HG02973 (cell line): ENCODE measurements at regions not wholly inside any gene's neighbourhood (a gene's known extent, or its start where the extent isn't known, plus 50 kb on each side); places are given as distances from the start of the nearest gene placed in this dataset.

Source experiments
- ATAC-seq: cut with Tn5 transposase; IDR thresholded peaks from one replicate; pipeline ENCODE4 v1.9.1; 2021; ENCODE audit warnings: moderate library complexity; ENCODE audit not compliant: unreplicated experiment

DNA sequence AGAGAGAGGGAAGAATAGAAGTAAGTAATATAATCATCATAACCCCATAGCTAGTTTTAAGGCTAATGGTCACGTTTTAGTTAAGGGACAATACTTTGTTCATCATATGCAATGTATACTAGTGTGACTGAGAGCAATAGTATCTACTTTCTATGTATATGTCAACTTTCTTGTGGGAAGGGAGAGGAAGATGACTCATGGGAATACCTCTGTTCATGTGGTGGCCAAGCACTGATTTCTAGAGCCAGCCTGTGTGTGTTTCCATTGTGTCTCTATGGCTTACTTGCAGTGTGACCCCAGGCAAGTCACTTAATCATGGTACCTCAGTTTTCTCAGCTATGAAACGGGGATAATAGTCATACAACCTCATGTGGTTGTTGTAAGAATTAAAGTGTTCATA is 639.6 kb downstream of the CETN3 start:
- no peak for ATAC-seq

DNA sequence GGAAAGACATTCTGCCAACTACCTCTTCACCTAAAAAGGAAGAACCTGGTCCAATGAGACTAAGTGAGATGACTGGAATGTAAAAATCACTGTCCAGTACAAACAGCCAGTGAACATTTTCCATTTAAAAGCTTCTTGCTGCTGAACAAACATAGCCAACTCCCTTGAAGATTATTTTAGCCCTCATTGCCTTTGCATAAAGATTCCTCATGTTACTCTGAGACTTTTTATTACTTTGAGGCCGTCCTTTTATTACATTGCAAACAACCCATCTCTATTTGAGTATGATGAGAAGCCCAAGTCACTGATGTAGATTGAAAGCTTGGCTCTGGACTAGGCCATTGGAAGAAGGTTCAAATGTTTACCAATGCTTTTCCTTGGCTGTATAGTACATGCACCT is 649.8 kb downstream of the CETN3 start:
- ATAC-seq = no peak

DNA sequence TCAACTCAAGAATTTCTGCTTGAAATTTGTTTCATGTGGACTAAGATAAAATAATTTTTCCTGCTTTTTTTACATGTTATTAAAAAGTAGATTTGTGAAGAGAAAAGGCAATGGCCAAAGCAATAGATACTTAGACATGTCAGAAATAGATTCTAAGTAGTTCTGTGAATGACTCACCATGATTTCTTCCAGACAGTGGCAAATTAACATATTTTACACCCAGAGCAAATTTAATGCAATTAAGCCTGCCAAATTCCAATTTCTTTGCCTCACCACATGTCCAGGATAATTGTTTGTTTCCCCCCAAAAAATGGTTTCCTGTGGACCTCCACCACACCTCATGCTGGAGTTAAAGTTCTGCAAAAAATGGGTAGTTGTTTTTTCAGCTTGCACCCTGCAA is 651.4 kb downstream of the CETN3 start:
- ATAC-seq = no peak

DNA sequence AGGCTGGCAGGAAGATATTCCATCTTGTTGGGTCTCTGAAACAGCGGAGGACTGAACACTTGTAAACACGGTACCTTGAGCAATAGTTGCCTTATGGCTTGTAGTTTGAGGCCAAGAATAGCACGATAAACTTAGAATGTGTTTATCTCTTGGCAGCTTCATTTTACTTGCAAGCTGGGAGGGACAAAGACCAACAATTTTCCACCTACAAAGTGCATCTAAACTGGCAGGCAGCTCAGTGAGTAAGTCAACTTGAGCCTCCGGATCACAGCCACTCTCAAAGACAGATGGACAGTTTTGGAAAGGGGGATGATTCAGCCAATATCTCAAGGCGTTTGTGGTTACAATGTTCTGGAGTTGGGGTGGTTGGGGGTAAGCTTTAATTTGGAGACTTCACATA is 652.6 kb downstream of the CETN3 start:
- ATAC-seq = no peak

DNA sequence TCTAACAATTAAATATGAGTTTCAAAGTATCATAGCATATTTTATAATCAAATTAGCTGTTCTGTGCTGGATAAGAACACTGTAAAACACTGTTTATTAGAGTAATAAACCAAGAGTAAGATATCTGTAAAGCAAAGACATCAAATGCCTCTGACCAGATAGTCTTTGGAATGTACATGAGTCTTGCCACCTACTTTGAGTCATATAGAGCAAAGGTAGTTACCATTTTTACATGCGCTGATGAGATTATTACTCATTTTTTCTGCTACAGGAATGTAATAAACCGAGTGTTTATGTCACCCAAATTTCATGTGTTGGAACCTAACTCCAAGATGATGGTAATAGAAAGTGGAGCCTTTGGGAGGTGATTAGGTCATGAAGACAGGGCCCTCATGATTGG is 654.5 kb downstream of the CETN3 start:
- ATAC-seq = no peak

DNA sequence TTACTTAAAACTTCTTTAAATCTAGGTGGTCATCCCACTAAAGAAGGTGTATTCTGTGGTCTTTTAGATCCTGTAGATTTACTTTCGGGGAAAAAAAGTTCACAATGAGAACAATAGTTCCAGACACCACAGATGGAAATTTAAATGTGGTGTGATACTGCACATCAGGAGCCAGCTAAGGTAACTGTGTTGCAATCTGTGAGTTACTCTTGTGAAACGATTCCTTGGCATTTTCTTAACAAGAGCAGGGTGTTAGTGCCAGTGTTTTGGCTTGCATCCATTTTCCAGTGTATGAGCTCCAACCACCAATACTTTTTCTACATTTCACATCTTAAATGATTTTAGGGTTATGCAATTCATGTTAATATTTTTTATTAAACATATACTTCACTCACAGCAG is 674.5 kb downstream of the CETN3 start:
- no peak for ATAC-seq

DNA sequence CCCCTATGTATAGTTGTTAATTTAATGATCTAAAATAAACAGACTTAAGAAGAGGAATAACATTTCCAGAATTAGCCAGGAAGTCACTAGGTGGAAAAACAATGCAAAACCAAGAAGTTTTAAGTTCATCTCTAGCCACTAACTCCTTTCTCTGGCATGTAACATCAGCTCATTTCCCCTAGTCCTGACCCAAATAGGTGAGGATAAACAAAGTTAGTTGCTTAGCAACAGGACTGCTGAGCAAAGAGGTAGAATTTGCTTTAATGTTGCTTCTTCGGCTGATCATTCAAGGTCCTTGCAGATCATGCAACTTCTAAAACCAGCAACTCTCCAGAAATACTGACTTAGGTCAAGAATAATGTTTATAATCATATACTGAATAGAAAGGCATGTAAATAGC is 675.8 kb downstream of the CETN3 start:
- ATAC-seq = no peak

DNA sequence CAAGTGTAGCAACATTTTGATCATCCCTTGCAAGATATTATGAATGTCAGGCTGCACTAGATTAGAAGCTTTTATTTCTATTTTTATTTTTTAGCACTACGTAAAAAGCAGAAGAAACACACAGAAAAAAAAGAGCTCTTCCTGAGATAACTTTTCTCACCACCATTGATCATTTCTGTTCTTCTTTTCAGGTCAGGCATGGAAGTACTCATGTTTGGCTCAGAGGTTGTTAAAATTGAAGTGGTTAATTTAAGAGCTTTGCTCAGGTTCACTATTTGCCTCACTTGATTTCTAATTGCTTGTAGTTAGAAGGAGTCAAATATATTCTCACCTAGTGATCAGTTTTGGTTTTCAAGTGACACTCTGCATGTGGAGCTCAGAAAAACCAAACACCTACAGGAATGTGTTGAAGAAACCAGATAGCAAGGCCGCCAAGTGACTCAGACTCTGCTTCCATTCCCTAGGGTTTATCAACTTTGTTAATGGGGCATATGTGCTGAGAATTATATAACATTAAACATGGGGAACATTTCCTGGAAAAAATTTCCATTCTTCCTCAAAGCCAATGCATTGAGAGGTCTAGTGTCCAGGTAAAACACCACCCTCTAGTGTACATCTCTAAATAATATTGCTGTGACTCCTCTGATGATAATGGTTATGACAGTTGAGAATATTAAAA is 679.8 kb downstream of the CETN3 start:
- ATAC-seq = no peak

DNA sequence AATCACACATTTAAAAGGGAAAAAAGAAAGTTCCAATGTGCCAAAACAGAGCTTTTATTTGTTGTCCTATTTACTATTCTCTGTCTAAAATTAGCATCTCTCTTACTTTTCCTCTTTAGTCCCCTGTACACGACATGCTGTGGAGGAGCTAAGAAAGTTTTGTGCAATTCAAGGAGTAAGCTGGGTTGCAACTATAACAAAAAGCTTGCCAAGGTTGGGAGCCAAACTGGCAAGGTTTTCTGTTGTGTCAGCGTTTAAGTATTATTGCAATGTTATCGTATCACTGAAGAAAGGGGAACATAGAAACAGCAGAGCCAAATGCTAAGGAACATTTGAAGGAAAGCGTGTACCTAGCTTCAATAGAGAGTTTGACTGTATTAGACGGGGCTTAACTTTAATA is 680.8 kb downstream of the CETN3 start:
- ATAC-seq = no peak

DNA sequence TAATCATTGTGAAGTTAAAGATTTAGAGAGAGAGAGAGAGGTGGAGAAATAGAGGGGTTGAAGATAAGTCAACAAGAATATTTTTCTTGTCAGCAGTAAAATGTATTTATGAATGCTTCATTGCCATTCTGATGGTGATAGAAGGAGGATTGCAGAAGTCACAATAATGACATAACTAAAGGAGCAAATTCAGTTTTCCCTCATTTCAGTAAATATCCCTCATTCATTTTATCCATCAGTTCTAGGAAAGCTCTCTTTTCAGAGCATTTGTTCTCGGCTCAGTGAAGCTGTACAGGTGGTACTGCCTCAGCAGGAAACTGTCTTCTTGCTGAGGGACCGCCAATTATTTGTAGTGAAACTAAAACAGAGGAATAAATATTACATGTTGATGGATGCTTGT is 681.4 kb downstream of the CETN3 start:
- ATAC-seq = no peak

DNA sequence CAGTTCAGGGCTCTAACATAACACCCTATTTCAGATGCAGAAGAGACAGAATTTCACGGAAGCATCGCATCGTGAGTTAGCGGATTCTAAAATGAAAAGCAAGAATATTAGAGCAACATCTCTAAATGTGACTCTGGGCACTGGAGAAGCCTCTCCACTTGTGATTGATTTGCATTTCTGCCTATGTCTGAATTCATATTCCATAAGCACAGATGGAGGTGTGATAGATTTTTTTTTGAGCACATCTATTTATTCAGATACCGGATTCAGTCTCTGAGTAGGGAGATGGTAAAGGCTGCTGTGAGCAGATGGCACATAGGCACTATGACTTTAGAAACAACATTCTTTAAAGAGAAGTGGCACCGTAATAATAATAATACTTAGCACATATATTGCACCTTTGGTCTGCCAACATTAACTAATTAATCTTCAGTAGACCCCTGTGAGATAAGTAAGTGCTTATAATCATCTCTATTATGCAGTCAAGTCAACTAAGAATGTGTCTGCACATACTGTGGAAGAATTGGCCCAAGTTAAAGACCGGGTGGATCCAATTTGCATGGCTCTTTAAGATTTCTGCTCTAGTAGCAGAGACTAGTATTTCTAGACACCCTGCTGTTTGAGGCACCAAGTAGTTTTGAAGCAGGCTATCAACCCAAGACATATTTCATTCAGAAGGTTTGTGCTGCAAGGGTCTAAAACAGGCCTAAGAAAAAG is 685.0 kb downstream of the CETN3 start:
- ATAC-seq = no peak

DNA sequence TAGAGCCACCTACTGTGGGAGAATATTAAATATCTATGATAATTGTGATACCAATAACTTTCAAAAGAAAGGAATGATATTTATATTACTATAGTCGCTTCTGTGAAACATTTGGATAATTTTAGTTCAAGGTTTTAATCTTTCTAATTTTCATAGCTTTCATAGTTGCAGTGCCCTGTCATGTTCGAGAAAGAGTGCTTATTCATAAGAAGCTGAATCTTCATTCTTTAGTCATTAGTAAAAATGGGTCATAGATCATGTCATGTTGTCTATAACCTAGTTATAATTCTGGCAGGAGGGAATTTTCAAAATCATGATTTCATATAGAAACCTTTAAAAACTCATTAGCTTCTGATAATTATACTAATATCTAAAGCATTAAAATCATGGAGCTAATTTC is 685.6 kb downstream of the CETN3 start:
- ATAC-seq = no peak

DNA sequence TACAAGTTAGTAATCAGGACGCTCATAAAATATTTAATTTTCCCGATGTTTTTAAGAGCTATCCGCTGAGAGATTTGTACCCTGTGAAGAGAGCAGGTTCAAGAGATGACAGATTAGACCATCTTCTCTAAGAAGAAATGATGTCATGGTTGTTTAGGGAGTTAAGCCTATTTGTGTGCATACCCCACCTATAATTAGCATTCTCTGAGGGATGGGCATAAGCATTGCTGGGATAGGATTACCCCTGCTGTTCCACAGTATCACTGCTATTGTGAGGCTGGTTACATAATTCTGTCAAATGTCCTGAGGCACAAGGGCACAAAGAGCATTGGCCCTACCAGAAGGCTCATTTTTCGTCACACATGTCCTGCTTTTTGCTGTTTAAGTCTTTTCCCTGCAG is 687.0 kb downstream of the CETN3 start:
- no peak for ATAC-seq

DNA sequence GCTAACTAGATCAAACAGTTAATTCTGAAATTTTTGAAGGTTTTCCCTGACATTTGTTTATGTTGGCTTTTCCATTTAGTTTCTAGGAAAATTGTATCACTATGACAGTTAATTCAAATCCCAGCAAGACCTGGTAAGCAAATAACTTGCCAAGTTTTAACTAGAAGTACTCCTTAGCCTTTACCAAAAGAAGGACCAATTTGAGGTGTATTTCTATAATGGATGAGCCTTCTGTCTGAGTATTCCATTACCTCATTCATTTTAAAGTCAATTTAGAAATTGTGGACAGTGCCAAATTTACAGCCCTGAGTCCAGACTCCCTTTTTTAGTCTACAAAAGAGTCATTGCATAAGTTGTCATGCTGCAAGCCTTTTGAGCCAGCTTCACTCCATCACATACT is 687.6 kb downstream of the CETN3 start:
- no peak for ATAC-seq

DNA sequence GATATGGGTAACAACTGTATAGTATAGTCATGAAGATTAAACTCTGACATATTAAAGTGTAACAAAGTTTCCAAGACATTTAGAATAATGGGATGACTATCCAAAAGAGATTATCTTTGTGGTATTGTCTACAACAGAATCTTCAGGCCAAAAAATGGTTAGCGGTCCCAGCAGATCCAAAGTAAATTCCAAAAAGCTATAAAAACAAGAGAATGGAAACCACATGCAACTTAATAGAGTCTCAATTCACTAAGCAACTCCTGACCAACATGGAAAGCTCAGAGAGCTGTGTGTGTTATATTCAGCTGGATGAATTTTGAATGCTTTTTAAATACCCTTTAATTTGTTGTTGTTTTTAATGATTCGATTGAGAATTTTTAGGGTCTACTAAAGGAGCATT is 688.2 kb downstream of the CETN3 start:
- no peak for ATAC-seq

DNA sequence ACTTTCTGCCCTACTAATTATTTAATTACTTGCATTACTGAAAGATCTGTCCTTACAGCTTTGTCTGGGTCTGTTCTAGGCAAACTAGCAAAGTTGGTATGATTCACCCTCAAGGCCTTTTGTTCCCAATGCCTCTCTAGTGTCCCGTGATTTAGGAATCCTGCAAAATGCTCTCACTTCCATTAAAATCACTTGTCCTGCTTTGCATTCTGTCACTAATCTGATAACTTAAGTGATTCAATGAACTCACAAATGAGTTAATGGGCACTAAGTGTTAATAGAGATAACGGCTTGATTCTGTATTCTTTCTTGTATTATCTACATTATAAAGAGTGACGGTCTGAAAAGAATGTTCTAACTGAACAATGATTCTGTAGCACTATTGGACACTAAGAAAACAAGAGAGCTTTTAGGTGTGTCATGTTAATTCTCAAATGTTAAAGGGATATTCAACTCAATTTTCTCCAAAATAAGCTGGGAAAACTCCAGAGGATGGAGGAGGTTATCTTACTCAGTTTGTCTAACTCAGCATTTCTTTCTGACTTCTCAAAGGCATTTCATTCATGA is 697.3 kb downstream of the CETN3 start:
- no peak for ATAC-seq

DNA sequence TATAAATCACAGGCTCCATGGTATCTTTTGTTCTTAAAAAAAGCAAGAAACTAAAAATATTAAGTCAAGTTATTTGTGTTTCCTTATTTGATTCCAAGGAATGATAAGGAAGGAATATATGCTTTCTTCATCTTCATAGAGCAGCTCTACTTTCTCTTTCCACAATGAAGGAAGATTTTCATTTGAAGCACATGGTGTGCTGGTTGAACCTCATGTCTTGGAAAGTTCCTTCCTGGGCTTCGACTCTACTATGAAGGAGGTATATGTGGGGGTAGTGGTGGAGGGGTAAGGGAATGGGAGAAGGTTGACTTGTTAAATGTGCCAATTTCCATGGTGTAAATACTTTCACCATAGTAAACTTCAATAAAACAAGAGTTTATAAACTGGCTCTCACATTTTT is 698.0 kb downstream of the CETN3 start:
- ATAC-seq = no peak

DNA sequence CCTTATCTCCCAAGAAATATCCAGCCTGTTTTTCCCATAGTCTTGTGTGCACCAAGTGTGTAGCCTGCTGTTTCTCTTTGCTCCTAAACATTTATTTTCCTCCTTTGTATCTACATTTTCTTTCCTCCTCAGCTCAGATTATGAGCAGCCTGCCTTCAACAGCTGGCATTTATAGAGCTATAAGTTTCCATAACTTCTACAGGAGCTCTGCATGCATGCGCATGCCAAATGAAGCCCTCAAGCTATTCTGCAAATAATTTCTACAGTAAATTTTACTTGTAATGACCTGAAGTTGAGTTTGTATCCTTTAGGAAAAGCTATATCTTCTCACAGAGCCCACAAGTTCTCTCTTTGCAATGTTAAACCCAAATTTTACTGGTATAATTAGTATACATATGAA is 699.5 kb downstream of the CETN3 start:
- ATAC-seq = no peak

DNA sequence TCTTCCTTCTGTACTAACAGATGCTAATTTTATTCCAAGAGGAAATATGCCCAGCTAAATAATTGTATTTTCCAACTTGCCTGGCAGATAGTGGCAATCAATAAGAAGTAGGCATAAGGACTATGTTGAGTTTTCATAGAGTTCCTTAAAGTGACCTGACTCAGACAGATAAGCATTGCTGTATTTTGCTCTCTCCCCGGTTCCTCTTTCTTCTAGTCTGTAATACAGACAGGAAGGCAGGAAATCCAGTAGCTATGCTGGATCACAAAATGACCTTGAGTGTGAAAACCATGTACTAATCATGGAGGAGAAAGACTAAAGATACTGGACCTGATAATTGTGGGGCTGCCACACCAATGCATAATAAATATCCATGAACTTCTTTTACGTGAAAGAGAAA is 701.7 kb downstream of the CETN3 start:
- no peak for ATAC-seq

DNA sequence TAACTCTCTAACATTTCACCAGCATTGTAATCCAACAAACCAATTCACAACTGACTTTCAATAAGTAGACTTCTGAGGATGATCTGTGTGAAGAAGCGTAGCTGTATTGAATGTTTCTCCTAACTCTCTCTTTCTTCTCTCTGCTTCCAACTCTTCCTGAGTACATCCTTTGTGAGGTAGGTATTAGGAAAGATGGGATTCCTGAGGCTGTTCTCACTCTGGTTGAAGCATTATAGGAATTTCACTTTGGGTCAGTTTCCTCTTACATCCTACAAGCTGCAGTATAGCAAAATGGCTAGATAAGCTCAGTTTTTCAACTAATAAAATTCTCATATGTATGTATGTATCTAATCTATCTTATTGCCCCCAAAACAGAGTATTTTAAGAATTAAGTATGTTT is 702.8 kb downstream of the CETN3 start:
- ATAC-seq = no peak

DNA sequence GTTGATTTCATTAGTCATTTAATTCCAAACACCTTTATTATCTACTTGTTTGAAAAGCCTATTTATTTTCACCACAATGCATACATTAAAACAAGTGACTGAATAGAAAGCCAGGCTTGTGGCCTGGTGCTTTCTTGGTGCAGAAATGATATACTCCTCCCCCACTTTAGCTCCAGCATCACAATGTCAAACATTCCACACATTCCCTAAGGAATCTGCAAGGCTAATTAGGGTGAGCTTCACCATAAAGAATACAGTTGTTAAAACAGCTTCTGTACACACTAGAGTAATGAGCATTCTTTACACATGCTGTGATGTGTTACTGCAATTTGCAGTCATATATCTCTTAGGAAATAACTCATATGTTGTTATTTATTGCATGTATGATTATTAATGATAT is 705.7 kb downstream of the CETN3 start:
- ATAC-seq = no peak

DNA sequence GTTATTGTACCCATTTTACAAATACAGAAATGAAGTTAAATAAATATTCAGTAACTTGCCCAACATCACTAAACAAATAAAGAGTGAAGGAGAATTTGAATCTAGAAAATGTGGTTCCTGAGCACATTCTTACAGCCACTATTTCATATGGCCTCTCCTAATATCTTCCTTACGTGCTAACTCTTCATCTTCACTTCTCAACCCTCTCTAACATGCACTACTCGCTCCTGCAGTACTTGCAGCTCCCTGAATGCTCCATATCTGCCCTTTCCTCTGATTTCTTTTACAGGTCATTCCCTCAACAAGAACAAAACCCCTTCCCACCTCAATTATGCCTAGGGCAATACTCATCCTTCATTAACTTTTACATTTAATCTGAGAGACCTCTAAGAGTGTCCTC is 711.5 kb downstream of the CETN3 start:
- ATAC-seq = no peak

DNA sequence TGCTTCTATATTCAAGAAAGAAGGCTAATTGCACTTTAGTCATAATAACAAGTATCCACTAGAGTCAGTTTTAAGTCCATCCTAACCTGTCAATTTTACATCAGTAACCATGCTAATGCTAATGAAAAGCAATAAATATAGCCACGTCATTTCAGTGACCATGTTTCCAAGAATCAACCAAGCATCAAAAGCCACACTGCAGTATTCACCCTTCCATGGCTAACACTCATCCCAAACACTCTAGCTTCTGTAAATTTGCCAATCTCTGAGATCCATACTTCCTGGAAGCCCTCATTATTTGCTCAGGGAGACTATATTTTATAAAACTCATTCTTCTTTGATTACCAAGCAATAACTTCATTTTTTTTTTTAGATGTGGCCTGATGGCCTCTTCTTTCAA is 712.0 kb downstream of the CETN3 start:
- no peak for ATAC-seq
